ENCODE measurements at regions not wholly inside any gene's neighbourhood (a gene's known extent, or its start where the extent isn't known, plus 50 kb on each side); places are given as distances from the start of the nearest gene placed in this dataset.

GRCh38 chr4:126752702-126753101 is 880.1 kb upstream of the INTU start:
- 87% methylated on average over 4 of the region's 4 CpGs for WGBS
- DNase-seq (ENCODE audit: low spot score): no peak
- H3K36me3 ChIP-seq (ENCODE audit: control insufficient read depth in 4 of 4, insufficient read depth in 3 of 4, low read depth in 1 of 4, low read length in 3 of 4): no peaks in the 10 kb centered on the region
- H3K9ac ChIP-seq (ENCODE audit: low read depth in 1 of 2, low read length in 2 of 2): no peak overlapping the region
- no peak overlapping the region for H3K4me3 ChIP-seq (ENCODE audit: low read depth in 1 of 3, low read length in 3 of 3)
- H3K27ac ChIP-seq (ENCODE audit: low read depth in 1 of 2, low read length in 2 of 2): no peak overlapping the region
- no peaks in the 10 kb centered on the region for H3K27me3 ChIP-seq (ENCODE audit: control insufficient read depth in 4 of 4, insufficient read depth in 4 of 4, low read length in 3 of 4)
- no peaks in the 10 kb centered on the region for H3K4me1 ChIP-seq (ENCODE audit: control insufficient read depth in 4 of 4, insufficient read depth in 4 of 4, low read length in 3 of 4)
- no peaks in the 10 kb centered on the region for H3K9me3 ChIP-seq (ENCODE audit: control insufficient read depth in 4 of 4, low read length in 3 of 4)
- TF ChIP-seq ATF3 (IDR thresholded peaks at IDR 0.05): no peak
- no peak for TF ChIP-seq RAD21 (IDR thresholded peaks at IDR 0.05)
- TF ChIP-seq SP1 (IDR thresholded peaks at IDR 0.05): no peak
- no peak for TF ChIP-seq JUND (IDR thresholded peaks at IDR 0.05)
- no peak for TF ChIP-seq ZBTB33 (IDR thresholded peaks at IDR 0.05)
- TF ChIP-seq EGR1 (IDR thresholded peaks at IDR 0.05; ENCODE audit: low read depth in 2 of 2): no peak
- no peak for TF ChIP-seq HNF4A (conservative IDR thresholded peaks at IDR 0.05)
- no peak for TF ChIP-seq MAX (IDR thresholded peaks at IDR 0.05)
- TF ChIP-seq NR2F2 (IDR thresholded peaks at IDR 0.05): no peak
- no peak for TF ChIP-seq FOXA1 (IDR thresholded peaks at IDR 0.05)
- no peak for TF ChIP-seq RXRA (IDR thresholded peaks at IDR 0.05)
- TF ChIP-seq REST (IDR thresholded peaks at IDR 0.05): no peak
- TF ChIP-seq HNF4G (IDR thresholded peaks at IDR 0.05): no peak
- TF ChIP-seq YY1 (IDR thresholded peaks at IDR 0.05): no peak
- TF ChIP-seq FOXA2 (IDR thresholded peaks at IDR 0.05): no peak

- no peaks in the 10 kb centered on the region for H3K27me3 ChIP-seq (ENCODE audit: control insufficient read depth in 4 of 4, insufficient read depth in 4 of 4, low read length in 3 of 4)
These were observed 879.2 kb upstream of the INTU start for GRCh38 chr4:126753592-126753991.

More at GRCh38 chr4:126753592-126753991, 879.2 kb upstream of the INTU start:
- Histone ChIP-seq H3K9ac (ENCODE audit: low read depth in 1 of 2, low read length in 2 of 2) (no peak overlapping the region), H3K36me3 (ENCODE audit: control insufficient read depth in 4 of 4, insufficient read depth in 3 of 4, low read depth in 1 of 4, low read length in 3 of 4) (no peaks in the 10 kb centered on the region), H3K4me1 (ENCODE audit: control insufficient read depth in 4 of 4, insufficient read depth in 4 of 4, low read length in 3 of 4) (no peaks in the 10 kb centered on the region), H3K27ac (ENCODE audit: low read depth in 1 of 2, low read length in 2 of 2) (no peak overlapping the region), H3K9me3 (ENCODE audit: control insufficient read depth in 4 of 4, low read length in 3 of 4) (no peaks in the 10 kb centered on the region), H3K4me3 (ENCODE audit: low read depth in 1 of 3, low read length in 3 of 3) (no peak overlapping the region)
- 77% methylated on average over 1 of the region's 1 CpG for WGBS
- TF ChIP-seq NR2F2 (IDR thresholded peaks at IDR 0.05) (no peak), TAF1 (conservative IDR thresholded peaks at IDR 0.05) (no peak), MAX (IDR thresholded peaks at IDR 0.05) (no peak)
- no peak for DNase-seq (ENCODE audit: low spot score)
